Left hindlimb (tissue), 1 donor: ENCODE measurements at regions not wholly inside any gene's neighbourhood (a gene's known extent, or its start where the extent isn't known, plus 50 kb on each side); places are given as distances from the start of the nearest gene placed in this dataset.

Experiments
- DNase-seq: peaks from one replicate; pipeline ENCODE4 v3.0.0-alpha.2; 2018

DNA sequence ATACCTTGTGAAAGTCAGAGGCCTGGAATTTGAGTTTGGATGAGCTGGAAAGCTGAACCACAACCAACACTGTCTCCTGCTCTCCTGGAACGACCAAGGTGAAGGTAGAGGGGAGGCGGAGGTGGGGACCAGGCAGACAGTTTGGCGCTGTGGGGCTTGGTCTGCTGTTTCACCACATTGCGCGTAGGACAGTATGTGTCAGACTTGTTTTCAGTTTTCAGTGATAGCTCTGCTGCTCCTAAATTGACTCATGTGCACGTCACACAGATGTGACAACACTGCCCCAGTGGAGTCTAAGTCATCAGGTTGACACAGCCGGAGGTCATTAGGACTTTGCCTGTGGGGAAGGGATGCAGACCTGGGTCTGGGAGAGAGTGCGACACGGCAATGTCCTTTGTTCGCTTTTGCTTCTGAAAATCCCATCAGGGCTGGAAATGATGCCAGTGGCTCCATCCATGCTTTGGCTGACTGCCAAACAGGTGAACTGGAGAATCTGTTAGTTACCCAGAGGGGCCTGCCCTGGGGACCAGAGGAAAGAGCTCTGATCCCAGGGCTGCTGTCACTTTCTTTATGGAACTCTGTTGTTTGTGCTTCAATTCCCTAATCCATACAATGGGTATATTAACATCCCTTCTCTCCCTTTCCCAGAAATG lies 255.5 kb downstream of the CDC5L start:
- no peak for DNase-seq

DNA sequence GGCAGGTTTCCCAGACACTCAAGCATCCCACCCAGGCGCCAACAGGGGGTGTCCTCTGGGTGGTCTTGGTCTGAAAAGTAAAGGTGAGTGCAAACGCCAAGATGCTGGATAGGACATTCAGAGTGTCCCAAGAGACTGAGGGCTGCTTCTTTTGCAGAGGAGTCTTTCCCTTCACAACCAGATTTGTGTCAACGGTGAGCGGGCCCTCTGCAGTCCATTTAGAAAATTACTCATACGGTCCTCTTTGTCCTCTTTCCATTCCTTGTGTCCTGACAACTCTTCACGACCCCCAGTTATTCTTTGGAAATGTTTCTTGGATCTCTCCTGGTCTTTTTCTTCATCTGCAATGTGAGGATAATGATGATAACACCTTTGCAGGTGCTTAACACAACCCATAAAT lies 257.8 kb downstream of the CDC5L start:
- DNase-seq = peak; percentile 14

DNA sequence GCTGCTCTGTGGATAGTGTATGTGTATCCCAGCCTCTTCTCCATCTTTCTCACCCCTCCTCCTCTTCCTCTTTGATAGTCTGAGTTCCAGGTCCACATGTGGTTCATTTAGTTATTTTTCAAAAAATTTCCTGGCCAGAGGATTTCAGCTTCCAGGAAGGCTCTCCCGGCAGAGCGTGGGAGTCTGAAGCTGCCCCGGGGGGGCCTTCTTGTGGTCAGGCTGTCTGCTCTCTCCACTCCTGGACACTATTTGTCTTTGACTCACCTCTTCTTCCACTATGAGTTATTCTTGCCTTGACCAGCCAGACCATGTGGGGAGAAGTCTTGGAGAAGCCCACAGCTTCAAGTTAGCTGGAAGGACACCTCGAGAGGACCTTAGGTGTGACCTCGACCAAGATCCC lies 258.8 kb downstream of the CDC5L start:
- peak; percentile 22 for DNase-seq

DNA sequence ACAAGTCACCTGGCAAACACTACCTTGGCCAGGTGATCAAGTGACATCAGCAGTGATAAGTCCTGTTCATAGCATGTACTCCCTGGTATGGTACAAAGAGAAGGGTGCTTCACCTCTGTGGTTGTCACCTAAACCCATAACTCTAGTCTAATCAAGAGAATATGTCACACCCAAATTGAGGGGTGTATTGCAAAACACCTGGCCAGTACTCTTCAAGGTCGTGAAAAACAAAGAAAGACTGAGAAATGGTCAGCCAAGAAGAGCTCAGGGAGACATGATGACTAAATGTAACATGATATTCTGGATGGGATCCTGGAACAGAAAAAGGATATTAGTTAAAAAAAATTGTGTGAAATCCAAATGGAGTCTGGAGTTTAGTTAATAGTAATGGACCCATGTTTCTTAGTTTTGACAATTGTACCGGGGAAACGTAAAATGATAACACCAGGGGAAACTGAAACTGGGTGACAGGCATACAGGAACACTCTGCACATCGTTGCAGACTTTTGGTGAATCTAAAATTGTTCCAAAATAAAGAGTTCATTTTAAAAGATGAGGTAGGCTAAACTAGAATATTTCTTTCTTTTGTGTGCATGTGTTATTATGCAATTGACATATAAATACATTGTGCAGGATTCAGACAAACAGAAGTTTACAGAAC lies 262.0 kb downstream of the CDC5L start:
- no peak for DNase-seq

DNA sequence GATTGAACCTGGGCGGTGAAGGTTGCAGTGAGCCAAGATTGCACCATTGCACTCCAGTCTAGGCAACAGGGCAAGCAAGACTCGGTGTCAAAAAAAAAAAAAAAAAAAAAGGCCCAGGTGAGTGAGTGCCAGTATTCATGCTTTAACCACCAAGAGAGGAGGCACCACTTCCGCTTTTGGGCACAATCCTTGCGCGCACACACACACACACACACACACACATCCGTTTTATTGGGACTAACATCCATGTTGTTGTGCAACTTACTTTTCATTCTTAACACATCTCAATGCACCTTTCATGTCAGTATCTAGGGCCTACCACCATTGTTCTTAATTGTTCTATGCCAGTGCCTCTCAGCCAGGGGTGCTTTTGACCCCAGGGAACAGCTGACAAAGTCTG lies 263.0 kb downstream of the CDC5L start:
- DNase-seq = no peak

DNA sequence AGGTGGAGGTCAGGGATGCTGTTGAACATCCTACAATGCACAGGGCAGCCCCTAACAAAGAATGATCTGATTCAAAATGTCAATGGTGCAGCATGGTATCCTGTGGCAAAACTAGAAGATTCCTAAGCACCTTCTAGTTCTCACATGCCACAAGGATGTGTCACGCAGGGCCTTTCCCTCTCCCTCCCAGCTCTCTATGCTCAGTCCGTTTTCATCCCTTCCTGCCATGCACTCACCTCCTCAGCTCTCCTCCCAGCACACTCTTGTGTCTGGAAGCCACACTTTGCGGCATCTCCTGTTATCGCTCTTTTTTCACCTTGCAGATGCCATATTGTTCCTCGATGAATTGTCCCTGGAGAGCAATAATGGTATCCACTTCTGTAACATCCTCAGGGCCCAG lies 263.4 kb downstream of the CDC5L start:
- DNase-seq = peak; percentile 9

DNA sequence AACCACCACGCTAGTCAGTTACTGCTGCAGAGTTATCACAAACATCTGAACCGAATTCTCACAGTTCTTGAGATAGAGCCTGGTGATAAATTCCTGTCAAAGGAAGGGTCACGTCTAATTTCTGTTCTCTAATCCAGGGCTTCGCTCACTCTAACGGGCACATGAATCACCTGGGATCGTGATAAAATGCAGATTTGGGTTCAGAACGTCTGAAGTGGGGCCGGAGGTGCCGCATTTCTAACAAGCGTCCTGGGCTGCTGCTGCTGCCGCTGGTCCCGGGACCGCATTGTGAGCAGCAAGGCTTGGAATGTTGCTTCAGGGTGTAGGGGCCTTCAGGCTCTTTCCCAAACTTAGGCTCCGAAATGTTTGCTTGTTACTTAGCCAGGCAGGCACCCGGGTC lies 264.1 kb downstream of the CDC5L start:
- peak; percentile 16 for DNase-seq

DNA sequence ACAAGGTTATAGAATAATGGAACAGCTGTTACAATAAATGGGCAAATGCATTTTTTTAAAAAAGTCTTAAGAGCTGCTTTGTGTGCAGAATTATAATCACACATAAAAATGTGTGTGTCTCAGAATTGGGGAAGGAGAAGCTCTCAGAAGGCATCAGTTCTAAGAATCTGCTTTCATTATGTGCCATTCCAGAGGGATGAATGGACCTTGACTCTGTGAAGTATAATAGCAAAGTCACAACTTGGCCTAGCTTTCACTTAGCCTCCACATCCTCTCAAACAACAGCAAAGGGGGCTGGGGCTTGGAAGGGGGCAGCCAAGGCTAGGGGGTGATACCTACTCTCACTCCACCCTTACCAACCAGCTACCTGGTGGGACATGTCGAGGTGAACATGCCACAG lies 265.0 kb downstream of the CDC5L start:
- DNase-seq = peak; percentile 9

DNA sequence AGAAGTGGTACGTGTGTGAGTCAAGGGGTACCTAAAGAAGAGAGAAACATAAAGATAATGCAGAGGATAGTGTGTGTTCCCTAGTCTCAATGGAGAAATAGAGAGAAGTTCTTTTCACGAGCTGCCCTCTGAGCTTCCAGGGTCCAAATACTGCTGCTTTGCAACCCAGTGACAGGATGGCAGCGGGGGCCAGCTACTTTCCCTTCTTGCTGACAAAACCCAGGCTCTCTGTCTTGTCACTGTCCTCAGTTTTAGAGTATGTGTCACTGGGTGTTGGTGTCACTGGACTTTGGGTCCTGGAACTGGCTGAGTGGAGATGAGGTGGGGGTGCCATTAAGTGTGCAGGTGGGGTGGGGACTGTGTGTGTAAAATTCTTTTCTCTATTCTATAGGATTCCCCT lies 265.6 kb downstream of the CDC5L start:
- peak; percentile 1 for DNase-seq

DNA sequence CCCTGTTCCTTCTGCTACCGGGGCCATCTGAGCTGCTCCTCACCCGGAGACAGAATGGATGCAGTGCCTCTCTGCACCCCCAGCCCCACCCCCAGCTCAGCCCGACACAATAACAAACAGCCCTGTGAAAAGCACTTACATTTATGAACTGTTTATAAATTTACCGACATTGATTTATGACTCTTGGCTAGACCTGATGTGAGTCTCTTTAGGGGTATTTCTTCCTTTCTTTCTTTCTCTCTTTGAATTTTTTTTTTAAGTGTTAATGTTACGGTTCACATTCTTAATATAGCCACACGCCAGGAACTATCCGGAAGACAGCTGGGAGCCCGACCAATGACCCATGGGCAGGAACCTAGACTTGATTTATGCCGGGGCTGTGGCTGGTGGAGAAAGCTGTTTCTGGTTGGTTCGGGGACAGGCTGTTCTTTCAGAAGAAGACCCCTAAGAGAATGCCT lies 266.3 kb downstream of the CDC5L start:
- DNase-seq = peak; percentile 40

DNA sequence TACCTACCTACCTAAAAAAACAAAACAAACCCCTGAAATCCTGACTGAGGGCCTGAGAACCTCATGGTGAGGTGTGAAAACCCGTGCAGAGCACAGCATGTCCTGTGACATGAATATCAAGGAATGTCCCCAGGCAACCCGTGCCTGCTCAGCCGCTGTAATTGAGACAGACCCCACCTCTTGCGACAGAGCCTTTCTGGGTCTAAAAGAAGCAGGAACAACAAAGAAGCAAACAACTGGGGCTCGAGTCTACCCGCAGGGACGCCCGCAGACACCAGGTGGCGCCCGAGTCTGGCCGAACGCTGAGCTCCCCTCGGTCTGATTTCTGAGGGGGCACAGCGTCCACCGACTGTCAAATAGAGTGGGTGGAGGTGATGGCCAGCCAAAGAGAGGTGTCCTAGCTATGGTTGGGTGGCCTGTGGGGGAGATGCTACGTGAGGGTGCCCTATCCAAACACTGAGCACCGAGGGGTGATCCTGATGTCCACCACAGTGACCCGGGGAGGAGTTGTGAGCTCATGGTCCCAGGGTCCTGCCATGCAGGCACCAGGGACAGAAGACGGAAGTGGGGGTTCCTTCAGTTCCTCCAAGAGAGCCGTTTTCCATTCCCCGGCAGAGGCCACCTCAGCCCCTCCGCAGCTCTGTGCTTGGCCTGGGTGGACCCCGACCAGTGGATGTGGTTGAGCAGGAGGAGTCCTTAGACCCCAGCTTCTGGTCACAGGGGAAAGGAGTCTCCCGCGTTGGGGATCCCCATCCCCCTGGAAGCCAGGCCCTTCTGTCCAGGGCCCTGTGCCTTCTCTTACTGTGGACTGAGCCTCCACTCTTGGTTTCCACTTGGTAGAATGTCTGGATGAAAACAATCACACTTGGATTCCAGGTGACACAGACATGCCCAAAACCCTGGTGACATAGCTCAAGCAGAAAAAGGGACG lies 268.2 kb downstream of the CDC5L start:
- peak; percentile 84 for DNase-seq

DNA sequence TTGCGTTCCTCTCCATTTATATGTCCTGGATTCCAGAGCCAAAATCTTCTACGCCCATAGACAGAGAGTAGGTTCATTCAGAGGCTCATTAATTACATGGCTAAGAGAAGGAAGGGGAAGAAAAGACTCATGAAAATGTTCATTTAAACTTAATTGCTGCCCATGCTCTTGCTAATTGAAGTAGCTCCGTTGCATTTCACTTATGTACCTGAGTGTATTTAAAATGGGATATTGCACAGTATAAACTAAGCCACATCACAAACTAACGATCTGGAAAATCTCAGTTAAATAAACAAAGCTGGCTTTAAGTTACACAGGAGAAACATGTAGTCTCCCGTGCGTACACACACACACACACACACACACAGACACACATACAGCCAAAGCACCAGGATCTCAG lies 269.2 kb downstream of the CDC5L start:
- no peak for DNase-seq

DNA sequence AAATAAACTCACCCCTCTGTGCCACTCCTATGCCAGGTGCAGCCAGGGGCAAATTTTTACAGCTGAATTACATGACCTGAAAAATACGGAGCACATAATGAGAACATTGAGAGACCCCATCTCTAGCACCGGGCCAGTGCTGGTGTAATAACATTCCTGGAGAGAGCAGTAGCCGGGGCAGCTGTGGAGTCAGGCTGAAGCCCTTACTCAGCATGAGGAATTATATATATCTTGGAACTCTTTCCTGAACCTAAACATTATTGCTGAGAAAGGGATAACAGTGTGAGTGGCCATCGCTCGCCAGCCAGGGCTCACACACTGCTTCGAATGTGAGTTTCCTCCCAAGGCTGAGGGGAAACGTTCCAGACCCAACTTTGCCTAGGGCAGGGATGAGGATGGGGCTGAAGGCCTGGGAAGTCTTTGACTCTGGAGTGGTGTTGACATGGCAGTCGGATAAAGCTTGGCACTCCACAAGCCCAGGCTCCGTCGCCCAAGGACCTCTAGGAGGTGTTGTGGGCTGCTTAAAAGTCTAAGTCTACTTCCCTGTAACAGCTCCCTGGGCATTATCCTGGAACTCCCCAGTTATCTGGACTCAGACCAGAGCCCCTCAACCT lies 269.8 kb downstream of the CDC5L start:
- peak; percentile 57 for DNase-seq

DNA sequence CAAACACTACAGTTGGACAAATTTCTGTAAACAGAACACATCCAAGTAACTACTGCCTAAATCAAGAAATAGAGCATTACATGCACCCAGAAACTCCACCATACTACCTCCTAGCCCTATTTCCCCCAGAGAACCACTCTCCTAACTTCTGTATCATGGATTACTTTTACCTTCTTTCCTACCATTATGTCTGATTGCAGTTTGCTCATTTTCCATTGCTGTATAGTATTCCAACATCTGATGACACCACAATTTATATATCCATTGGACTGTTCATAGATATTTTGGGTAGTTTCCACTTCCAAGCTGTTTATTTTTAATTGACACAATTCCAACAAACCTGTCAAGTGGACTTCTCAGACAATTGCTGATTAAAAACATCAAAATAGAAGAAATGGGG lies 271.1 kb downstream of the CDC5L start:
- no peak for DNase-seq

DNA sequence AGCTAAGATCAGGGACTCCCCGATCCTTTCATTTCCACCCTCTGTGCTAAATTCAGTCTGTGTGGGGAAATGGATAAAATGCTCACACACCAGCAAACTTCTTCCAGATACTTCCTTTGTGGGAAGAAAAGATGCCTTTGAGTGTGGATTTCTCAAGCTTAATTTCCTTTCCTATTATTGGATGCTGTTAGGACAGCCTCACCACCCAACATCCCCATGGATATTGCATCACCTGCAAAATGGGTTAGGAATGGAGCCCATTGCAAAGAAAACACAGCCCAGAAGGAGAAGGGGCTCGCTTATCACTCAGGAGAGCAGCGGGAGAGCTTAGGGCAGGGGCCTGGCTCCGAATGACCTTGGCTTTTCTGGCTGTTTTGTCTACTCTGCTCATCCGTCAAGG lies 272.2 kb downstream of the CDC5L start:
- DNase-seq = no peak

DNA sequence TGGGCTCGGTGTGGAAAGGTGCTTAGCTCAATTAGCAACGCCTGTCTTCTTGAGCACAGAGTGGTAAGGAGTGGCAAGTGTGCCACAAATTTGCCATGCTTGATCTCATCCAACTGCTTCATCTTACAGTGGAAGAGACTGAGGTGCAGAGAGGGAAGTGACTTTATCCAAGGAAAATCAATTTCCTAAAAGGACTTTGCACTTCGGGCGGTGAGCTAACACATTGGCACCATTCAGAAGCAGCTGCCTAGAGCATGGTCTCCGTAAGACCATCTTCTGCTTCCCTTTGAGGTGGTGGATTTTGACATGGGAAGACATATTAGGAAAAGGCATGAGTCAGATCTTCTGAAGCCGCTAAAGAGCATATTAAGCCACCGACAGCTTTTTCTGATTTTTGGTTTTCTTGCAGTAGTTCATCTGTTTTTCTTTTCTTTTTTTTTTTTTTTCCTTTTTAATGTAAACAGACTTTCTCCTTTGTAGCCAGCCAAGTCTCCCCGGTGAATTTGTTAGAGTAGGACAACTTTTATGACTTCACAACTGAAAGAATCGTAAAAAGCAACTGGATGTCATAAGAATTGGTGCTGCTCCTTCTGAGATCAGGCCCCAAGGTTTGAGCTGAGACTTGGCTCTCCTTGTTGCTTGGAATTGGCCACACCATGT lies 273.2 kb downstream of the CDC5L start:
- DNase-seq = no peak

DNA sequence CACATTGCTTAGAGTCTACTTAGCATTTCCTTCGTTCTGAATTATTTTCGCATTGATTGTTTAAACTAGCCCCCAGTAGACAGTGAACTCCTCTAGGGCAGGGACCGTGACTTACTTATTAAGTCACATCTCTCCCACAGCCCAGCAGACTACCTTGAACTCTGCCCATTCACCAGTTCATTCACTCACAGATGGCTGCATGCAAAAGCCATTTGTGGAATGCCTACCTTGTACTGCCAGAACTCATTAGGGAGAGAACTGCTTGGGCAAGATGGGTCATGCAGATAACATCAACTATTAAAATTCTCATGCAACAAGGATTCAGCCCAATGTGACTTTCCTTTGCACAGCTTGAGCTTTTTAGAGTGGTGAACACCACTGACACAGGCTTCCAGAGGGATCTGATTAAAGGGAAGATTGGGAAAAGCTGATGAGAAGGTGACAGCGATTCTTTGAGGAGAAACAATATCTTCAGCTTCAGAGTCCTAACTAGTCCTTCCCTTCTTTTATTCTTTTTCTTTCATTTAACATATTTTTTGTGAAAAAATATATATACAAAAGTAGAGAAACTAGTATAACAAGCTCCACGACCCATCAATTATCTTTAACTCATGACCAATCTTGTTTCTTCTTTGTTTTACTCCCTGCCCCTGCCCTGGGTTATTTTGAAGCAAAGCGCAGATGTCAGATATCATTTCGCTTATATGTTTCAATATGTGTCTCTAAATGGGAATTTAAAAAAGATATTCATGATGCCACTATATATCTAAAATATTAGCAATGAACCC lies 273.9 kb downstream of the CDC5L start:
- DNase-seq = no peak

DNA sequence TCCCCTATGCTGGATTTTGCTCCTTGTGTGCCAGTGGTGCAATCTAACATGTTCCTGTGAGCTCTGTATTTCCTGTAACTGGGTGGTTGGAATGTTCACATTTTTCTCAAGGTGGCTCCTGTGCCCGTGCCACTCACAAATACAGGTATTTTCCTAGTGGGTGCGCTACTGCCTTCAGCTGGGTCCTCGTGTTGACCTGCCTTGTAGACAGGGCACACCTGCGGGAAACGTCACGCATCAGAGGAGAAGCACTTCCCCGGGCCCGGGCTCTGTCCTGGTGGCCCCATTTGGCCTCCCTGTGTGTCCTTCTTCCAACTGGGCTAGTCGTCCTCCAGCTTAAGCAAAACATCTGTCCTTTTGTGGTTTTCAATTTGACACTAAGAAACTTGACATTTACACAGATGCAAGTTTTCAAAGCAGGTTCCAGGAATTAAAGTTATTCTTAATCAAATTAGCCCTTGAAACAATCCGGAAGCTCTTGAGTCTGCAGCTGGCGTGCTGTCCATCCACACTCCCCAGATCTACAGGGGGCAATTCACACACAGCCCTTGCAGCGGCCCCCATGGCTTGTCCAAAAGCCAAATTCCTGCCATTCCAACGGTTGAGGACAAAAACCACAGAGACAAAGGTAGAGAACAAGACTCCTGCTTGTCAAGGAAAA lies 275.1 kb downstream of the CDC5L start:
- peak; percentile 37 for DNase-seq

DNA sequence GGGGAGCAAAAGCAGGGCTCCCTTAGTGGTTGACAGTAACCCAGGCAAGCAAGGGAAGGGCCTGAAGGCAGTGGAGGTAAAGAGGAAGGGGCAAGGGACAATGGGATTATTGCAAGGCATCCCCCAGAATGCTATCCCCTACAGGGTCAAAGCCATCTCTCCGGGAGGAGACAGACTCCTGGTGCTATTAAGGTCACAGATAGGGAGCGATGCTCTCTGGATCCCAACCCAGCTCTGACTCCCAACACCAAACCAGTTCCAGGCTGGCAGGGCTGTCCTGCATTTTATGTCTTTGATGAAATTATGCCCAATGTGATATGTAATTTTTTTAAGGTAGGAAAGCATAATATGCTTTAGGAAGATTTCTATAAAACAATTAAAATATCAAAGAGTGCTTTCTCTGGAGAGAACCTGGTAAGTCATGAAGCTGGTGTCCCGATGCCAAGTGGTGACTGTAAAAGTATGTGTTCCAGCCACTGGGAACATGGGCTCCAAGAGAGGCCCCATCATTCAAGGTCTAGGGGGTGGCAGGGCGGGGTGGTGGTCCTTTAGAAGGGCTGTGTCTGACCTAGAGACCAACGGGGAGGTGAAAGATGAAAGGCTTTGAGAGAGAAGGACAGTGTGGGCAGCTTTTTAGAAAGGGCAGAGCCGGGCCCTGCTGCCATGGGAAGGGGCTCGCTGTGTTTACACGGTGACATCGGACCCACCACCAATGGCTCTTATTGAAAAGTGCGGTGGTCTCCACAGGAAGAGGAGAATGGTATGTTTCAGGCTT lies 276.5 kb downstream of the CDC5L start:
- DNase-seq = peak; percentile 13

DNA sequence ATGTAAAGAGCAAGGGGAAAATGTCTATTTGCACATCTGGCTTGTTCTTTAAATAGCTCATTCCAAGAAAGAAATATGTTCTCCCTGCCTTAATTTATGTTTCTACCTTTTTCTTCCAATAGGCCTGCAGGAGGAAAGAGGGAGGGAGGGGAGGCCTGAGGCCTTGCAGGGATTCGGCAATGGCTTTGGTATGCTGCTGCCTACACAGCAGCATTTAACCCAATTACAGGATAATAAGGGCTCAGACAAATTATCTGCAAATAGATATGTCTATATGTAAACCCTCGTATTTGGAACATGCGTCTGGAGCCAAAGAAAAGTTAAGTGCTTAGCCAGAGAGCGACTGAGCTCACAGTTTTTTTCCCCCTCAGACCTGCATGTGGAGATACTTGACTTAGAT lies 277.2 kb downstream of the CDC5L start:
- DNase-seq = peak; percentile 71
